HG02623 (cell line): ENCODE measurements at regions not wholly inside any gene's neighbourhood (a gene's known extent, or its start where the extent isn't known, plus 50 kb on each side); places are given as distances from the start of the nearest gene placed in this dataset.
"Not testable (repeated sequence)": the region's sequence is repeated elsewhere in the genome, so short reads cannot be mapped to it uniquely, and the experiment has no call there.

Experiments
- ATAC-seq: cut with Tn5 transposase; IDR thresholded peaks from one replicate; pipeline ENCODE4 v1.9.1; 2021; ENCODE audit warnings: moderate library complexity; ENCODE audit not compliant: unreplicated experiment

GRCh38 chr14:105924951-105925591 is 398.7 kb downstream of the TMEM121 start:
- ATAC-seq = no peak

- ATAC-seq = no peak
Measured at GRCh38 chr14:105925615-105926372, 399.4 kb downstream of the TMEM121 start.

- no peak for ATAC-seq
Measured at GRCh38 chr14:105926373-105927095, 400.2 kb downstream of the TMEM121 start.

- ATAC-seq = no peak
Measured at GRCh38 chr14:105927096-105928060, 401.0 kb downstream of the TMEM121 start.

- ATAC-seq = not testable (repeated sequence)
Measured at GRCh38 chr14:105928171-105929111, 402.1 kb downstream of the TMEM121 start.

GRCh38 chr14:105929327-105930081 is 403.1 kb downstream of the TMEM121 start:
- no peak for ATAC-seq

GRCh38 chr14:105930572-105930971 is 404.2 kb downstream of the TMEM121 start:
- ATAC-seq = no peak

- no peak for ATAC-seq
Measured at GRCh38 chr14:105931808-105932483, 405.6 kb downstream of the TMEM121 start.

GRCh38 chr14:105933238-105933637 is 406.9 kb downstream of the TMEM121 start:
- no peak for ATAC-seq

GRCh38 chr14:105935384-105935783 is 409.0 kb downstream of the TMEM121 start:
- ATAC-seq = no peak

- no peak for ATAC-seq
Measured at GRCh38 chr14:105937253-105938054, 411.1 kb downstream of the TMEM121 start.

GRCh38 chr14:105938055-105938863 is 411.9 kb downstream of the TMEM121 start:
- ATAC-seq = no peak

GRCh38 chr14:105938959-105939358 is 412.6 kb downstream of the TMEM121 start:
- ATAC-seq = no peak

- ATAC-seq = no peak
Measured at GRCh38 chr14:105939810-105940508, 413.6 kb downstream of the TMEM121 start.

GRCh38 chr14:105940534-105941225 is 414.3 kb downstream of the TMEM121 start:
- ATAC-seq = no peak
